Uterus (tissue), 3 donors: ENCODE measurements at regions not wholly inside any gene's neighbourhood (a gene's known extent, or its start where the extent isn't known, plus 50 kb on each side); places are given as distances from the start of the nearest gene placed in this dataset.

Experiments
- DNase-seq, 2 donors: peaks; one replicate each; pipeline ENCODE4 v3.0.0-alpha.2; 2019 to 2020
- H3K27ac ChIP-seq, 2 donors: fragments of 200-600 bp; sonication (generic); 1 replicate in 1 of 2; 2 replicates in 1 of 2; pipeline ENCODE4 v1.5.1; 2016 to 2018
- H3K27me3 ChIP-seq, 2 donors: fragments of 200-600 bp; sonication (generic); one replicate each; pipeline ENCODE4 v1.5.1; 2018 to 2019; ENCODE audit warnings: control low read depth in 1 of 2
- H3K36me3 ChIP-seq, 2 donors: fragments of 200-600 bp; sonication (generic); one replicate each; pipeline ENCODE4 v1.5.1; 2019; ENCODE audit warnings: control low read depth in 1 of 2
- H3K4me1 ChIP-seq, 2 donors: fragments of 200-600 bp; sonication (generic); one replicate each; pipeline ENCODE4 v1.5.1; 2018 to 2019; ENCODE audit warnings: control low read depth in 1 of 2
- H3K4me3 ChIP-seq, 2 donors: fragments of 200-600 bp; sonication (generic); 1 replicate in 1 of 2; 2 replicates in 1 of 2; pipeline ENCODE4 v1.5.1; 2018 to 2019; ENCODE audit warnings: mild to moderate bottlenecking in 1 of 2
- H3K9me3 ChIP-seq, 2 donors: fragments of 200-600 bp; sonication (generic); one replicate each; pipeline ENCODE4 v1.5.1; 2019; ENCODE audit warnings: control low read depth in 1 of 2
- CTCF ChIP-seq, 4 experiments: fragments of 200-600 bp in 2 of 4; fragments of 450-650 bp in 2 of 4; sonication (generic) in 2 of 4; IDR thresholded peaks; one replicate each; pipeline ENCODE4 v1.5.1; 2016 to 2019; ENCODE audit warnings: antibody characterized with exemption in 4 of 4, mild to moderate bottlenecking in 2 of 4, moderate library complexity in 1 of 4
- POLR2A ChIP-seq, 2 donors: fragments of 450-650 bp; IDR thresholded peaks; one replicate each; pipeline ENCODE4 v1.6.1; 2016; ENCODE audit warnings: antibody characterized with exemption in 2 of 2, mild to moderate bottlenecking in 1 of 2, moderate library complexity in 1 of 2
- intact Hi-C: fragments of 100-400 bp; cut with DNase I; formaldehyde crosslinking; loops from one replicate; pipeline ENCODE4 v1.15.1; 2023; ENCODE audit warnings: low total_unique reads
- donor health status: DM: yes; HTN: yes; CAD: no.

- intact Hi-C loops: no loop called here
- DNase-seq: no peak
- no peak overlapping the region for H3K4me3 ChIP-seq
- no peaks in the 10 kb centered on the region for H3K9me3 ChIP-seq
- H3K27ac ChIP-seq: no peak overlapping the region
- TF ChIP-seq CTCF (IDR thresholded peaks at IDR 0.05): no peak
- TF ChIP-seq POLR2A (IDR thresholded peaks at IDR 0.05): no peak
- no peaks in the 10 kb centered on the region for H3K4me1 ChIP-seq
- no peaks in the 10 kb centered on the region for H3K27me3 ChIP-seq
- no peaks in the 10 kb centered on the region for H3K36me3 ChIP-seq
These were observed 736.6 kb upstream of the HS6ST1 start for GRCh38 chr2:129055242-129055641.

- H3K4me1 ChIP-seq: no peaks in the 10 kb centered on the region
- no peaks in the 10 kb centered on the region for H3K36me3 ChIP-seq
- no peak overlapping the region for H3K27ac ChIP-seq
- no peak for DNase-seq
- TF ChIP-seq POLR2A (IDR thresholded peaks at IDR 0.05) (no peak), CTCF (IDR thresholded peaks at IDR 0.05) (no peak)
- H3K9me3 ChIP-seq: no peaks in the 10 kb centered on the region
- H3K27me3 ChIP-seq: no peaks in the 10 kb centered on the region
- no peak overlapping the region for H3K4me3 ChIP-seq
- intact Hi-C loops: no loop called here
These were observed 737.2 kb upstream of the HS6ST1 start for GRCh38 chr2:129055824-129056223.

GRCh38 chr2:129056309-129056958 lies 737.8 kb upstream of the HS6ST1 start:
- Histone ChIP-seq H3K4me3 (no peak overlapping the region), H3K4me1 (no peaks in the 10 kb centered on the region), H3K9me3 (no peaks in the 10 kb centered on the region), H3K27me3 (no peaks in the 10 kb centered on the region), H3K27ac (no peak overlapping the region), H3K36me3 (no peaks in the 10 kb centered on the region)
- DNase-seq: no peak
- TF ChIP-seq CTCF (IDR thresholded peaks at IDR 0.05): no peak
- no peak for TF ChIP-seq POLR2A (IDR thresholded peaks at IDR 0.05)
- intact Hi-C loops: no loop called here

- DNase-seq: no peak
- no peak for TF ChIP-seq CTCF (IDR thresholded peaks at IDR 0.05)
- no peak for TF ChIP-seq POLR2A (IDR thresholded peaks at IDR 0.05)
- H3K27ac ChIP-seq: no peak overlapping the region
- no peaks in the 10 kb centered on the region for H3K9me3 ChIP-seq
- no peak overlapping the region for H3K4me3 ChIP-seq
- H3K4me1 ChIP-seq: no peaks in the 10 kb centered on the region
- intact Hi-C loops: no loop called here
- H3K27me3 ChIP-seq: no peaks in the 10 kb centered on the region
- no peaks in the 10 kb centered on the region for H3K36me3 ChIP-seq
These were observed 738.3 kb upstream of the HS6ST1 start for GRCh38 chr2:129056959-129057317.

GRCh38 chr2:129058981-129059380 lies 740.3 kb upstream of the HS6ST1 start:
- intact Hi-C loops: no loop called here
- no peak for TF ChIP-seq CTCF (IDR thresholded peaks at IDR 0.05)
- no peak for TF ChIP-seq POLR2A (IDR thresholded peaks at IDR 0.05)
- H3K27ac ChIP-seq: no peak overlapping the region

More at GRCh38 chr2:129058981-129059380, 740.3 kb upstream of the HS6ST1 start:
- H3K27me3 ChIP-seq: no peaks in the 10 kb centered on the region
- DNase-seq: no peak
- no peak overlapping the region for H3K4me3 ChIP-seq
- no peaks in the 10 kb centered on the region for H3K36me3 ChIP-seq
- H3K9me3 ChIP-seq: no peaks in the 10 kb centered on the region
- no peaks in the 10 kb centered on the region for H3K4me1 ChIP-seq
